Bone marrow (tissue), 2 donors: ENCODE measurements at regions not wholly inside any gene's neighbourhood (a gene's known extent, or its start where the extent isn't known, plus 50 kb on each side); places are given as distances from the start of the nearest gene placed in this dataset.

Source experiments
- DNase-seq, 2 donors: peaks; one replicate each; lab custom pipeline; 2025; lab: John Stamatoyannopoulos, UW

DNA sequence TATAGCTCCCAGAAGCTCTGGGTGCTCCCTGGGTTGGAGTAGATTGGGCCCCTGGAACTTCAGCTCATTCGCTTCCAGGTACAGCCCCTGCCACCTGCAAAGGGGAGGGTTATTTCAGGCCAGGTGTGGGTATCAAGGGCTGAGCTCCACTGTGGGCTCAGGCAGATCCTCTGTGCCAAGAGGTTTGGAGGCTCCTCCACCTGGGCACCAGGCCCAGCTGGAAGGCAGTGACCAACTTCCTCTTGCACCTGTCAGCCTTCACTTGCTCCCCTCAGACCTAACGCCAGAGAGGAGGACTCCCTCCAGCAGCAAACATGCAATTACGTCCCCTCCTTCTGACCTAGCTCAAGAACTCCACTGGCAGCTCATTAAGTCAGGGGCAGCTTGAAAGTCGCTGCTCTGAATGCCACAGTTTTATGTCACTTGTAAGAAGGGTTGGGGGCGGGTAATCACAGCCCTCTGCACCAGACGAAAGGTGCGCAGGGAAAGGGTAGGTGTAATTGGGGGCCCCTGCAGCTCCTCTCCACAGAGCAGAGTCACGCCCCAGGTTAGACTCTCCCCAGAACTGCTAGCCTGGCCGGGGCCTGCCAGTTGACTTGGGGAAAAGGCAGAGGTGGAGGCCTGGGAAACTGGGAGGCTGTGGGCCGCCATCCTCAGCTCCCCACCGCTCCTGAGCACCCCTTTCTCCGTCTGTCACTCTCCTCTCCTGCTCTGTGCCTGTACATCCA is 125.0 kb upstream of the TMPRSS2 start:
- DNase-seq: no peak

DNA sequence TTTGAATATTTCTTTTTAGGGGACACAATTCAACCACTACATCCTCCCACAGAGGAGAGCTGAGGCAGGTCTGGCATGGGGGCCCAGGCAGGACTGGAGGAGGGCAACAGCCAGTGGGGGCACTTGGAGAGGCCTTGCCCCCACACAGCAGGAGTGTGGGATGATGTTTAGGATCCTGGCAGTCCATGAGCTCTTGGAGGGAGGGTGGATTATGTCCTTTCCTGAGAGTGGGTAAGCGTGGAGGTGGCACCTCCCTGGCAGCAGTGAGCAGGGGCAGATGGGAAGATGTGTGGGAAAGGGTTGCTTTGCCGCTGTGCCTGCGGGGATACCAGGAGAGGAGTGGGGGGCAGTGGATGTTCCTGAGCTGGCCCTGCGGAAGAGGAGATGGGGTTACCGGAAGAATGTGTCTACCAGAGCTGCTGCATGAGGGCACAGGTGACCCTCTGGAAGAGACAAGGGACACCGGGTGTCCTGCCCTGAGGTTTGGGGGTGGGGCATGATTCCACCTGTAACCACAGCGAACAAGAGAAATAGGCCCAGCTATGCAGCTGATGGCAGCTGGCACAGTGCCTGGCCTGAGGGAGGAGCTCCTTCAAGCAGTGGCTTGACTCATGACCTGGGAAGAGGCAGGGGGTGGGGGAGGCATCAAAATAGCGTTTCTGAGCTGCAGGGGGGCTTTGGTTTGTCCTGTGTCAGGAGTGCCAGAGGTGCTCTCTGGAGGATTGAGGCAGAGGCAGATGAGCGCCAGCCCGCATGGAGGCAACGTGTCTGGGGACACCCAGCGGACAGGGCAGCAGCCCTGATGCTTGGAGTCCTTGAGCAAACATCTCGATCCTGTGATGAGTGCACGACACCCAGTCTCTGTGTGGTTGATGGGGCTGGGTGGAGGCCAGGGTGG is 123.9 kb upstream of the TMPRSS2 start:
- no peak for DNase-seq

DNA sequence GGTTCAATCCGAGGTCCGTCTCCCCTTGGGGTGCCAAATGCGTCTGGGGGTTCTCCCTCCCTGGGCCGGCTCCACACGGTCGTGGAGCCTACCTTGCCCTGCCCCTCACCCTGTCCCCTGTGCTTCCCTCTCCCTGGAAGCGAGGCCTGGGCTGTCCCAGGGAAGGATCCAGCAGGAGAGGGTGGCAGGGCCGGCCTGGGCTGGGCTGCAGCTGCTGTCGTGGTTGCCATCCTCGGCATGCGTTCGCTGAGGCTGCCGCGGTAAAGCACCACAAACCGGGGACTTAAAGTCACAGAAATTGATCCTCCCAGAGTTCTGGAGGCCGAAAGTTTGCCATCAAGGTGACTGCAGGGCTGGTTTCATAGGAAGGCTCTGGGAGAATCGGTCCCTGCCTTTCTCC is 123.0 kb upstream of the TMPRSS2 start:
- DNase-seq: no peak

DNA sequence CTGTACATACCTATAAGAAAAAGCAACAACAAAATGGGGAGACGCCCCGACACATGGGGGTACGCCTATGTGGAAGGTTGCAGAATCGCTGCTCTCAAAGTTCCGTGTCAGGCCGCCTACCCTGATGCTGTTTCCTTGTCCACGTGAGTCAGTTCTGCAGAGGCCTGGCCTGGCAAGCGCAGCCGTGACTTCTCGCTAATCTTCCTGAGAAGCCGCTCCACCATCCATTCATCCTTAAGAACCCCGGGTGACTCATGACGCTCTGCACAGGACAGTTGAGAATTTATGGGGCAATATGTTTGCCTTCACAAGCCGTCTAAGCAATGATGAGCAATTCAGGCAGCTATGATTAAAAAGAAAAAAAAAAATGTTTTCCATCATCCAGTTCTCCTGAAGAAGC is 122.3 kb upstream of the TMPRSS2 start:
- no peak for DNase-seq

DNA sequence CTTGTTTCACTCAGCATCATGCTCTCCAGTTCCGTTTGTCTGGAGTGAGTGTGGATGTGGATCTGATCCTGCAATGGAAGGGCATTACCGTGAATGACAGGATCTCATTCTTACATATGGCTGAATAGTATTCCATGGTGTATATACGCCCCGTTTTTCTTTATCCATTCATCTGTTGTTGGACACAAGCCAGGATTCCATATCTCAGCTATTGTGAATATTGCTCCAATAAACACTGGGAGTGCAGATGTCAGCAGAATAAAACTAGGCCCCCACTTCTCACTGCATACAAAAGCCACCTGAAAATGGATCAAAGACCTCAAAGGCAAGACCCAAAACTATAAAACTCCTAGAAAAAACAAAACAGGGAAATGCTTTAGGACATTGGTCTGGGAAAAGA is 120.3 kb upstream of the TMPRSS2 start:
- no peak for DNase-seq

DNA sequence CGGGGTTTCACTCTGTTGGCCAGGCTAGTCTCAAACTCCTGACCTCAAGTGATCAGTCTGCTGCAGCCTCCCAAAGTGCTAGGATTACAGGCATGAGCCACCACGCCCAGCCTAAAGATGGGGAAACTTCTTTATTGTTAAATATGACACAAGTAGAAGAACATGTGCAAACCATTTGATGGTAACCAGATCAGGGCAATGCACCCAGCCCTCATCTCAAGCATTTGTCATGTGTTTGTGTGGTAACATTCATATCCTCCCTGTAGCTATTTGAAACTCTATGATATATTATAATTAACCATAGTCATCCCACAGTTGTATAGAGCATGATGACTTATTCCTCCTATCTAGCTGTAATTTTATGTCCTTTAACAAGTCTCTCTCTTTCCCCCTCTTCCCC is 119.5 kb upstream of the TMPRSS2 start:
- no peak for DNase-seq

DNA sequence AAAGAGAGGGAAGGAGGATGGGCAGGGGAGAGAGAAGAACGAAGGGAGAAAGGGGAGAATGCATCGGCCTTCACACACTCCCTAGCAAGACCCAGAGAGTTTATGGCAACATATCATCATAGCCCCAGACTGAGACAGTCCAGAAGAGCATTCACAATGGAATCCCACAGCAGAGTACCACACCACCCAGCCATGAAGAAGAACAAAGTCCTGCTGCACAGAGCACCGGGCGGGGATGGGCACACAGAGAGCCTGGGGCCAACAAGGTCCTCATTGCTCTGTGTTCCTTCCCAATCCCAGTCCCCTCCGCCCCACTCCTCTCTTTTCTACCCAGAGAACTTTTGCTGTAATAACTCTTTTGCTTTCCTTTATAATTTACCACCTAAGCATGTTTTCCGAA is 118.1 kb upstream of the TMPRSS2 start:
- DNase-seq: no peak

DNA sequence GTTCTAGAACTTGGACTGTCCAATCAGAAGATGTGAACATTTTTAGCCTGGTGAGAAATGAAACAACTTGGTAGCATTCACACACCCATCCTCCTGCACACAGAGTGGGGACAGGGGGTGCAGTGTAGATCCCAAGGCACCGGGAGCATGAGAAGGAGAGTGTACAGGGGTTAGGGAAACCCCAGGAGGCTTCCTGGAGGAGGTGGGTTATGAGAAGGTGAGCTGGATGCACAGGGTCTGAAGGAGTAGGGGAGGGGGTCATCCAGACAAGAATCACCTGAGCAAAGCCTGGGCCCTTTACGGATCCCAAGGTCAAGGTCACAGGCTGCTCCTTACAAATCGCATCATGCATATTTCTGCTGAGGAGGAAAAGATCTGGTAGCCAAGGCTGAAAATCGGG is 117.5 kb upstream of the TMPRSS2 start:
- DNase-seq: no peak

DNA sequence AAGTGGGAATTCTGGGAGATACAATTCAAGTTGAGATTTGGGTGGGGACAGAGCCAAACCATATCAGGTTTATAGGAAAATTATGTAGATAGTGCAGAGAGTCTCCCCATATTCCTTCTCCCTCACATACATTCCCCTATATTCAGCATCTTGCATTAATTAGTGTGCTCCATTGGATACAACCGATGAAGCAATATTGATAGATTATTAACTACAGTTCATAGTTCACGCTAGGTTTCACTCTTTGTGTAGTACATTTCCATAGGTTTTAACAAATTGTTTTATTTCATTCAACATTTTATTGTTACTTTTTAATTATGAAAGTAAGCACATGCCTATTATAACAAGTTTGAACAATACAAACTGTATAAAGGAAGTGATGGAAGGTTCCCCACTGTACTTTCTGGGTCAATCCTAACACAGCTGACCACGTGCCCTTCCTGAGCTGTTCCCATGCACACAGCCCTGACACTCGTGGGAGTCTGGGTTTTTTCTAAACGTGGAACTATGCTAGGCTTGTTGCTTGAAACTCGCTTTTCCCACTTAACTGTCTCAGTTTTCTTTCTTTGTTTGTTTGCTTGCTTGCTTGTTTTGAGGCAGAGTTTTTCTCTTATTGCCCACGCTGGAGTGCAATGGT is 116.8 kb upstream of the TMPRSS2 start:
- no peak for DNase-seq

DNA sequence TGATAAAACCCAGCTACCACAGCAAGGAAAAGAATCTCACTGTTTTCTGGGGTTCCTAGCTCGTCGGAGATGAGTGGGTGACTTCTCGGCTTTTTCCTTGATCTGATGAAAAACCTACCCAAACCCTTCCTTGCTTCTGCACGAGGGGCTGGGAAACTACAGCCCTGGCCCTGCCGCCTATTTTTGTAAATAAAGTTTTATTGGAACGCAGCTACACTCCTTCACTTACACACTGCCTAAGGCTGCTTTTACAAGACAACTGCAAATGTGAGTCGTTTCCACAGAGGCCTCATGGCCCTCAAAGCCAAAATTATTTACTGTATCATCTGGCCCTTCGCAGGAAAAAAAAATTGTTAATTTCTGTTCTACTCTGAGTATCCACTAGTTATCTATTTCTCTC is 116.0 kb upstream of the TMPRSS2 start:
- DNase-seq: no peak

DNA sequence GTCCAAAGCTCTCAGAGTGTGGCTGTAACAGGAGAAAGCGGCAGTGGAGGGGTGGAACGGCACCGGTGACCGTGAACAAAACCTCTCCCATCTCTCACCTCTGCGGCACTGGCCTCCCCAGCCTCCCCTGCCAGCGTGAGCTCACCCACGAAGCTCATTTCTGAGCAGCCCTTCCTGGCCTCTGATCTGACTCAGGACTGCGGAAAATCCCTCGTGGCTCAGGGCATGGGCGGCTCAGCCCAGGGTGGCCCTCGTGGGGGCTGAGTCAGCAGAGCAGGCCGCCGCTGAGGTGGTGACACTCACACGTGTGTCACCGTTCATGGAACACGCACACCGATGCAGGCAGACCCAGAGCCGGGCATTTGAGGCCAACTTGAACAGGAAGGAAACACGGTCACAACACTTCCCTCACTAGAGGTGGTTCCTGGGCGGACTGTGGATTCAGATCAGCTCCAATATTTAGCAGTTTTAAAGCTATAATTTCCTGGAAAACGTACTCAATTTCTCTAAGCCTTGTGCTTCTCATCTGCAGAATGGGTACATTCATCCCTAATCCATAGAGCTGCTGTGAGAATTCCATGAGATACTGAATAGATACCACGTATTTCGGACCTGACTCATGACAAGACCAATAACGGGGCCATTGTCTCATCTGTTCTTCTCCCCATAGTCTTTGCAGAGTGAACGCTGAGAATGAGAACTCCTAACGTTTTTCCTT is 115.0 kb upstream of the TMPRSS2 start:
- no peak for DNase-seq

DNA sequence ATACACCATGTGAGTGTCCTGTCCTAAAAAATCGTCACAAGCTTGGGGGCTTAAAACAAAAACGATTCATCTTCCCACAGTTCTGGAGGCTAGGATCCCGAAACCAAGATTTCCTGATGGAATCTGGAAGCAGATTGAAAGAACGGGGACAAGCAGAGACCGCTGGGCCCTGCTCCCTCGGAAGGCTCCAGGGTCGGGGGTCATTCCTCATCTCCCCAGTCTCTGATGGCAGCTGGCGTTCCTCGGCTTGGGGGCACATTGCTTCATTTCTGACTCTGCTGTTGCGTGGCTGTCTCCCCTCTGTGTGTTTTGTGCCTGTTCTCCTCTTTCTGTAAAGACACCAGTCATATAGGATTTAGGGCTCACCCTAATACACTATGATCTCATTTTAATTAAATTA is 114.2 kb upstream of the TMPRSS2 start:
- DNase-seq: no peak

DNA sequence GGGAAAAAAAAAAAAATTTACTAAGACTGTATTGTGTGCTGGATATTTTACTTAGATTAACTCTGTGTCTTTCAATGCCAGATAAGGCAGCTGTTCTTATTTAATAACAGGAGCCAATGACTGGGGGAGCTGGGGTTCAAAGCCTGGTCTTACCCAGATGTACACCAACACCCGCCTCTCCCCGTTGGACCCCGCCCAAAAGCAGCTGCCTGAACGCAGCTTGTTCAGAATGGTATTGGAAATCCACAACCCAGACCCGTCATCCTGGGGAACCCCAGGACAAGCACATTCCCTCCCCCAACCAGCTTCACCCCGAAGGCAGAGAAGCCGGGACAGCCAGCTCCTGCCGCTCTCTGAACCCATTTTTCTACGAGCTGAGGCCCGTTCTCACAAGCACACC is 113.6 kb upstream of the TMPRSS2 start:
- DNase-seq: no peak

DNA sequence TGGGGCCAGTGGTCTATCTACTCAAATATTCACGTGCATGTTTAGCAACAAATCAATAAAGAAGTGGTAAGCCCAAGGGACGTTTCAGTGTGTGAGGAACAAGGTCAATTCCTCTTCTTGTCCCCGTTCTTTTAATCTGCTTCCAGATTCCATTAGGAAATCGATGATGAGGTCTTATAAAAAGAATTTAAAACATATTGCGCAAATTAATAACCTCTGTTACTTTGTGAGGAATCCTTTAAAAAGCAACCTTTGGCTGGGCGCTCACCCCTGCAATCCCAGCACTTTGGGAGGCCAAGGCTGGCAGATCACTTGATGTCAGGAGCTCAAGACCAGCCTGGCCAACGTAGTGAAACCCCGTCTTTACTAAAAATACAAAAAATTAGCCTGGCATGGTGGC is 113.0 kb upstream of the TMPRSS2 start:
- no peak for DNase-seq

DNA sequence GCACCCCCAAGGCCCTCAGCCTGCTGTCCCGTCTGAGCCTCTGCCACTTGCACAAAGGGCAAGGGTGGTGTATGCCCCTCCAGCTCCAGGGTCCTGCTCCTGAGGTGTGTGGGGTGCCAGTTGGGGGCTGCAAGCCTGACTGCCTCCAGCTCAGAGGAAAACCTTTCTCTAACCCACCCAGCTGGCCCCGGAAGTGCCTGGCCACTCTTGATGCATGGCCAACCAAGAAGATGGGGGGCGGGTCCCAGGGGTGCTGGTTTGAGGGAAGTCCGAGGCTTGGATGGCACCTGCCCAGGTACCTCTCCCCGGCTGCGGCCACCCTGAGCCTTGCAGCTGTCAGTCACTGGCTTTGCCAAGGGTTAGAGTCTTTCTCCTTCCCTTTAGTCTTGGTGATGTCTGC is 112.6 kb upstream of the TMPRSS2 start:
- DNase-seq: no peak

DNA sequence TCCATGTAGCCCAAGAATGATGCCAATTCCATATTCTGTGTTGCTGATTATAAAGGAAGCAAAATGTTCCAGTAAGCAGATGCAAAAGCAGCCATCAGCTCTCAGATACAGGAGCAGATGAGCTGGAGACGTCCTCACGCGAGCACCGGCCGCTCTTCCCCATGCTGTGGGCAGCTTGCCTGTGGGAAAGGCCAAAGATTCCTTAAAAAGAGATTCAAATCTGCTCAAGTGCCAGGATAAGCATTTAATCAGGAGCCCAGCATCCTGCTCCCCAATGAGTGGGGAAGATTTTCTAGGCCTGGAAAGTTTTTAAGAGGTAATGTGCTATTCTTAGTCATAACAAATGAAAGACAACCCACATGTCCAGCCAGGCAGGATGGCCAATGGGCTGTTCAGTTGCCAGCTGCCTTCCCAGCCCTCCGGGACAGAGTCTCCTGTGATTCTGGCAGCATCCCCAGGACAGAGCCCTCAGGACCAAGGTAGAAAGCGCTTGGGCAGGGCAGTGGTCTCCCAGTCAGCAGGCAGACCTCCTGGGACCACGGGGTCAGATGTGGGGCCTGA is 108.2 kb upstream of the TMPRSS2 start:
- no peak for DNase-seq

DNA sequence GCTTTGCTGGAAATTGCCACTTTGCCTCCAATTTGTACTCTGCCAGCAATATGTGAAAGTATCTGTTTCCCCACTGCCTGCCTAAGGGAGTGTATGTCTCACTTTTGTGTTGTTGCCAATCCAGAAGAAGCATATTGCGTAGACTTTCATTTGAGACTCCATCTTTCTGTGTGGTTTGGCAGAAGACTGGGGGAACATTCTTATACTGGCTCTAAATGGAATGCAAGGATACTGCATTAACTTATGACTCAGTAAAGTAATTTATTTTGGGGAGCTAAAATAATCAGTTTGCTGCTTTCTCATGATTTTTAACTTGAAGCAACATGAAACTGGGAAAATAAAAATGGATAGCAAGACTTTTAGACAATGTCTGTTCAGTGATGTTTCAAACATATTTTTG is 107.7 kb upstream of the TMPRSS2 start:
- no peak for DNase-seq

DNA sequence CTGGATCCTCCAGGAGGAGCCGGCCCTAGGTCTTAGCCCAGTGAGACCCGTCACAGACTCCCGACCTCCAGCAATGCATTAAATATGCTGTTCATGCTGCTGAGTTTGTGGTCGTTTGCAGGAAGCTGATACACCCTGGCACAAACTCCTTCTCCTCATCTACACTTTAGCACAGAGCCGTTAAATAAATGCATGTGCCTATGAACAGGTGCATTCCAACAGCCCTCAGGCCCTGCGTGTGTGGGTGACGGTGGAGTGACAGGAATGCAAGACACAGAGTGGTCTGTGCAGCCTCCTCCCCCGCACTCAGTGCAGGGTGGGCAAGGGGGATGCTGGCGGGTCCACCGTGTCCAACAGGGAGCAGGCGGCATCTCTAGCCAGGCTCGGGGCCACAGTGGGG is 106.6 kb upstream of the TMPRSS2 start:
- no peak for DNase-seq

DNA sequence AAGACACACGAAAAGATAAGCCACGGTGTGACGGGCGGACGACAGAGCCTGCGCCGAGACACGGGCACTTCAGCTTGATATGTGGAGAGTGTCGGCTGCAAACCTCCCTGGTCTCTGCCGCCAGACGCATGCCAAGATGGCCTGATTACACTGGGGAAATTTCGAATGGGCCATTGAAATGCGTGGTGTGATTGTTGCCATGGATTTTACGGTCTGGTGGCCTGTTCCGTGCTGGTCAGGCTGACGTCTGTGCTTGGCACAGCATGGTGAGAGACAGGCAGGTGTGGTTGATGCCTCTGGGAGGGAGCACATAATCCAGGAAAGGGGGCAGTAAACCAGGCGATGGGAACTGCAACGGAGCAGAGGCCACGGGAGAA is 105.6 kb upstream of the TMPRSS2 start:
- DNase-seq: no peak

DNA sequence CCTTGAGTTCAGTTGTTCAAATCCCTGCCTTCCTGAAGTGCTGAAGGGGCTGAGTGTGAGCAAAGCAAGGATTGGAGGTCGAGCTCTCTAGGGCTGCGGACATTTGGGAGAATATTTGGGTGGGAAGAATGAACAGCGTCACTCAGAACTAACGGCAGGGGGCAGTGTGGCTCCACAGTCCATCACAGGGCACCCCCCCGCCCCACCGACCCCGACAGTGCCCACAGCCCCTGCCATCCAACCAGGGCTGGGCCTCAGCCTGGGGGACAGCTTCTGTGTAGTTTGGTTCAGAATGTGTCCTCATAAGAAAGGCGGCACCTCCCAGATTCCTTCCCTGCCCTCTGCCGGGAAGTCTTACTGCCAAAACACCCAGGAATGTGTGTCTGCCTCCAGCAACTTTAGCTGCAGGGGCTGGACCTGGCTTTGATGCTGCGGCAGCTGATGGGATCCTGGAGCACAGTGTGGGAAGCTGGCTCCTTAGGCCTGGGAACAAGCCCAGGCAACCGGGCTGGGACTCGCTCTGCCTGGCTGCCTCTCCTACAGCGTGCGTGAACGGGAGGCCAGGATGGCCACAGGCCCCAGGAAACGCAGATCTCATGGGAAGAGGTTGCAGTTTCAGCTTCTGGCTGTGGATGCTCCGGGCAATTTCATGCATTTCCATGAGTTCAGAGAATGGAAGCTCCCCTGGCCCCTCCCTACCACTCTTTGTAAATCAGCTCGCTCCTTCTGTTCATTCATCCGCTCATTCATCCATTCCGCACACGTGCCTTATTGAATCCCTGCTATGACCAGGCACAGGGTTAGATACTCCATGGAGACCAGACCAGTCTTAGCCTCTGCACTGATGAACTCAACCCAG is 104.9 kb upstream of the TMPRSS2 start:
- DNase-seq: no peak

DNA sequence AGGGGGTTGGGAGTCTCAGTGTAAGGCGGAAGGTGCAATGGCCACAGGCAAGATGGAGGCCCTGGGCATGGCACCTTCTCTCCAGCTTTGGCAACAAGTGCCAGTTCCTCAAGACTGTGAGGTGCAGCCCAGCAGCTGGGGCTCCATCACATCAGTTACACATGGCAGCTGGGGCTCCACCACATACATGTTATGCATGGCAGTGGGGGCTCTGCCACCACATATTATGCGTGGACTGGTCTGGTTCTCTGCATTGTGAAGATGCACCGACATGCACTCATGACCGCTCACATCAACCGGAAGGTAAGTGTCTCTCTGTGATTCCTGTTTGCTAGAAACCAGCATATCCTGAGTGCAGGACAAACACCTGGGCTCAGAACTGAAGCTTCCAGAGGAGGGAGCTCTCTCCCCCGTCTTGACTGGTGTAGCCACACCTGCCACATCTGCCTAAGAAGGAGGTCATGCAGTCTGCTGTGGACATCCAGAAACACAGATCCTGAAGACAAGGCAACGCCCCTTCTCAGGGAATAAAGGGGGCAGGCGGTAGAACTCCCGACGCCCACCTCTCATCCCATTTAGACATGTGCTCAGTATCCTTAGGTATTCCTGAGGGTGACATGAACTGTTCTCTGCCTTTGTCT is 104.1 kb upstream of the TMPRSS2 start:
- no peak for DNase-seq
